LNCaP clone FGC (cell line): ENCODE measurements at regions not wholly inside any gene's neighbourhood (a gene's known extent, or its start where the extent isn't known, plus 50 kb on each side); places are given as distances from the start of the nearest gene placed in this dataset.

ENCODE experiments used
- DNase-seq: peaks from one replicate; pipeline ENCODE4 v3.0.0-alpha.2; 2011; ENCODE audit warnings: low read depth
- H3K4me3 ChIP-seq: 2 replicates; pipeline ENCODE4 v1.5.1; 2011; ENCODE audit warnings: mild to moderate bottlenecking, low read depth, low read length, control low read depth
- TF ChIP-seq, protein P1 (sequence below): IDR thresholded peaks from 2 replicates; pipeline ENCODE4 v1.5.1; 2012; ENCODE audit warnings: mild to moderate bottlenecking; ENCODE audit not compliant: control insufficient read depth, insufficient read depth; ENCODE audit errors: extremely low read depth

DNA sequence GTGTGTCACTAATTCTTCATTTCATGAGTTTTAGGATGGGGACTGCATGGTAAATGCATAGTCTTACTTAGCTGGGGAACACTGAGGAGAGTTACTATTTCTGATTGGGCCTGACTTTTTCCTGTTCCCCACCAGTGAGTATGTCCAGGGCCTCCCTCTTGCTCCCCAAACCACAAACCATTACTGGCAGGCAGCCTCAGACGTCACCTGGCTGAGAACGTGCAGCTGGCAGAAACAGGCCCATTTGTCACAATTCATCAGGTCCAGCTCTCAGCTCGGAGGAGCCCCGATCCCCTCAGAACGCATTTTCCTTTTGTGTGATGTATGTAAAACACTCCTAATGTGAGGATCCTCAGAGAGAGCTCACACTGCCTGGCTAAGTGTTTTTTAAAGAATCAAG, 71.7 kb upstream of the SIX3 start:
- TF ChIP-seq, protein P1, sequence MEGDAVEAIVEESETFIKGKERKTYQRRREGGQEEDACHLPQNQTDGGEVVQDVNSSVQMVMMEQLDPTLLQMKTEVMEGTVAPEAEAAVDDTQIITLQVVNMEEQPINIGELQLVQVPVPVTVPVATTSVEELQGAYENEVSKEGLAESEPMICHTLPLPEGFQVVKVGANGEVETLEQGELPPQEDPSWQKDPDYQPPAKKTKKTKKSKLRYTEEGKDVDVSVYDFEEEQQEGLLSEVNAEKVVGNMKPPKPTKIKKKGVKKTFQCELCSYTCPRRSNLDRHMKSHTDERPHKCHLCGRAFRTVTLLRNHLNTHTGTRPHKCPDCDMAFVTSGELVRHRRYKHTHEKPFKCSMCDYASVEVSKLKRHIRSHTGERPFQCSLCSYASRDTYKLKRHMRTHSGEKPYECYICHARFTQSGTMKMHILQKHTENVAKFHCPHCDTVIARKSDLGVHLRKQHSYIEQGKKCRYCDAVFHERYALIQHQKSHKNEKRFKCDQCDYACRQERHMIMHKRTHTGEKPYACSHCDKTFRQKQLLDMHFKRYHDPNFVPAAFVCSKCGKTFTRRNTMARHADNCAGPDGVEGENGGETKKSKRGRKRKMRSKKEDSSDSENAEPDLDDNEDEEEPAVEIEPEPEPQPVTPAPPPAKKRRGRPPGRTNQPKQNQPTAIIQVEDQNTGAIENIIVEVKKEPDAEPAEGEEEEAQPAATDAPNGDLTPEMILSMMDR: no peak
- H3K4me3 ChIP-seq: no peak overlapping the region
- DNase-seq: no peak

DNA sequence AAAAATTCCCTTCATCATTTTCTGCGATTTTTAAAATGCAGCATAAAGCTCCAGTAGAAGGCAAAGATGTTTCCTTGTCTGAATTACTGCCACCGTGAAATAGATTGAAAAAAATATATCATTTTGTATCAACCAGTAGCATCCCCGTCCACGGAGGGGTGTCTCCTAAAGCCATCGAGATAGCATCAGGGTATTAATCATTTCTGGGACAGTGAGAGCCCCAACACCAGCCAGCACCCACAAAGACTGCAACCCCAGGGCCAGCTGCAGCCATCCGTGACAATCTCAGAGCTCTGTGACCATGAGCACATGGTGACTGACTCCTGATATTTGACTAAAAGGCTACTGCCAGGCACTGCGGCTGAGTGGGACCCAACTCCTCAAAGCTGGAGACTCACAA, 64.1 kb upstream of the SIX3 start:
- TF ChIP-seq, protein P1: no peak

DNA sequence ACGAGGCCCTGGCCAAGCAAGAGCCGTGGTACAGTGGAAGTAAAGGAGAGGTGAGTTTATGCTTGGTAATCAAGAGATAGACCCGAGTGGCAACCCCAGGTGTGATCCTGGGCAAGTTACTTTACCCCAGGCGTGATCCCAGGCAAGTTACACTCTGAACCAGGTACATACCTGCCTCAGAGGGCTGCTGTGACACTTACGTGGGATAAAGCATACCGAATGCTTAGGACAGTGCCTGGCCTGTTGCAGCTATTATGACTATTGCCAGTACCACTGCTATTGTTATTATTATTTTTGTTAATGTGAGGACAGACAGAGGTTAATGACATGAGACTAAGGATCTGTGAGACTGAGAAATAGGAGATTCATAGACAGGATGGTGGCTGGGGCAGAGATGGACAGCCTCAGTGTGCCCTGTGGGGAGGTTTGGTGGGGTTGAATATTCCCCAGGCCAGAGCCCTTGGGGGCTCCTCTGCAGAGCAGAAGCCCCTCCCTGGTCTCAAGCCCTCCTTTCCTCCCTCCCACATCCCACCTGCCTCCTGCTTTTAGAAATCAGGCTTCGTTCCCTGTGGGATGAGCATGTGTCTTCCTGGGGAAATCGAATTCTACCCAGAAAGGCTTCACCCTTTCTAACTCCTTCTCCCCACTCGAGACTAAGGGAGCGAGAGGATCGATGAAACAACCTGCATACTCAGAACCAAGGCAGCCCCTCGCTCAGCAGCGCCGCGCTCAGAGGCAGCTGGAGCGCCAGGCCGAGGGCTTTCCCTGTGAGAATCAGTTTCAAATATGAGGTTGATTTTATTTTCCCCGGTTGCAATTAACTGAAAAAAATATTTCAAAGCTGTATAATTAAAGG, 62.0 kb upstream of the SIX3 start:
- H3K4me3 ChIP-seq: no peak overlapping the region
- TF ChIP-seq, protein P1: no peak
- no peak for DNase-seq

More for the DNA sequence above, 64.1 kb upstream of the SIX3 start:
- DNase-seq: no peak
- H3K4me3 ChIP-seq: no peak overlapping the region

DNA sequence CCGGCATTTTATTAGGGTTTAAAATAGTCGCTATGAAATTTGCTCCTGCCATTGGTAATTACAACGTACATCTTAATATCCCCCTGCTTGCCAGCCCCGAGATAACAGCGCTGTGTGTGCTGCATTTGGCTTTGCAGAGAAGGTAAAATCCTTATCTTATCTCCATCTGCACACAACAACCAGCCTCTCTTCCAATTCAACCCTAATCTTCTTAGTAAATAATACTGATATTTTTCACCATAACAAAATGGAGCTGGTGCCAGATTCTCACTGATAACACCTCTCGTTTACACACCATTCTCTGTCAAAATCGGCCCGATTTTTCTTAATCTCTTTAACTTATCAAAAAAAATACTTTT, 61.4 kb upstream of the SIX3 start:
- no peak overlapping the region for H3K4me3 ChIP-seq
- no peak for DNase-seq
- TF ChIP-seq, protein P1: no peak

DNA sequence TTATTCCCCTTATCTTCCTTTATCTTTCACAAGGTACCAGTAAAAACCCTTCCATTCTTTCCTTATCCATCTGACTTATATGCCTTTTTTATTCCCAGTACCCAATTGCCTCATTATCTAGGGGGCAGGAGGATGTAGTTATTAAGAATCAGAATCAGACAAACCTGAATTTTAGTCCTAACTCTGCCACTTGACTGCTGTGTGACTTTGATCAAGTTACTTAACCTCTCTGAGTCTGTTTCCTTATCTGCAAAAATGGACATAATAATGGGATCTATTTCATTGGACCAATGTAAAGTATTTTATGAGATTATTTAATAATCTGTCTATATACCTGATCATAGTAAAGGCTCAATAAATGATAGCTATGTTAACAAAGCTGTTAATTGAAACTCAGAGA, 59.6 kb upstream of the SIX3 start:
- DNase-seq: no peak
- TF ChIP-seq, protein P1: no peak
- H3K4me3 ChIP-seq: no peak overlapping the region

DNA sequence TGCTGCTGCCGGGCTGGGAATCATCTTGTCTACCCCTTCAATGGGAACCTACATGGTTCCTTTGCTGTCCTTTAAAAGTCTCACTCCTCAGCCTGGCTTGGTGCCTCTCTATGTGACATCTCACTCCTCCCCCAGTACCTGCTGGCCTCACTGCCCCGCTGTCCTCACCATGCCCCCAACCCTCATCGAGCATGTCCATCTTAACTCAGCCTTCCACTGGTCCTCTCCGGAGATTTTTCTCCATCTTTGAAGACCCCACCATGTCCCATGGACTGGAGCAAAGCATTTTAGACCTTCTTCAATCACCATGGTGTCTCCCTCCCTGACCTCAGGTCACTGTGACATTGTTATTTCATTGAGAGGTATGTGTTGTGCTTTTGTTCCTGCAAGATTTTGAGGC, 58.1 kb upstream of the SIX3 start:
- no peak overlapping the region for H3K4me3 ChIP-seq
- no peak for DNase-seq
- TF ChIP-seq, protein P1: no peak

DNA sequence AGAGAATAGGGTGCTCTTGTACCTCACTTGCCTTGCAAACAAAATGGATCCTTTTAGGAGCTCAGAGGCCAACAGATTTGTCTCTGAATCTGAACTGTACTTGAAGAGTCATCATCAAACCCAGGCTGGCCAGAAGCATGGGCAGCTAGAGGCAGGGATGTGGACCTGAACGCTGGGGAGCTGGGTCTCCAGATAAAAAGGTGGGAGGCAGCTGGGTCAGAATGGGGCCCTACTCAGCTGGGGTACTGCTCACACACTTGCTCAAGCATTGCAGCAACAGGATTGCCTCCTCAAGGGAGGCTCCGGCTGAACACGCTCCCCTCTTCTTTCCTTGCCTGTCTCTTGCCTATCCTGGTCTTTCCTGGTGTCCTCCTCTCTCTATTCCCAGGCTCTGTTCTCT, 57.3 kb upstream of the SIX3 start:
- H3K4me3 ChIP-seq: no peak overlapping the region
- TF ChIP-seq, protein P1: no peak
- no peak for DNase-seq
